SK-N-SH (cell line): ENCODE measurements at regions not wholly inside any gene's neighbourhood (a gene's known extent, or its start where the extent isn't known, plus 50 kb on each side); places are given as distances from the start of the nearest gene placed in this dataset.

Experiments used
- FOSL2 ChIP-seq: IDR thresholded peaks from 2 replicates; pipeline ENCODE4 v1.4.0; 2012; ENCODE audit warnings: low read depth, mild to moderate bottlenecking, moderate library complexity, borderline replicate concordance
- GABPA ChIP-seq: IDR thresholded peaks from 2 replicates; pipeline ENCODE4 v1.4.0; 2012; ENCODE audit warnings: low read depth, mild to moderate bottlenecking
- MAX ChIP-seq: IDR thresholded peaks from 2 replicates; pipeline ENCODE4 v1.4.0; 2012; ENCODE audit warnings: low read depth
- POLR2AphosphoS5 ChIP-seq: IDR thresholded peaks from 2 replicates; pipeline ENCODE4 v1.6.1; 2012; ENCODE audit warnings: low read depth, low read length
- SMC3 ChIP-seq: IDR thresholded peaks from 2 replicates; pipeline ENCODE4 v1.6.1; 2012; ENCODE audit warnings: low read depth, low read length, improper control_type of control experiment
- TF ChIP-seq, protein P1 (sequence below): fragments of 200-600 bp; sonication (generic); IDR thresholded peaks from 2 replicates; pipeline ENCODE4 v1.6.1; 2017; ENCODE audit warnings: antibody characterized with exemption, mild to moderate bottlenecking, moderate library complexity

DNA sequence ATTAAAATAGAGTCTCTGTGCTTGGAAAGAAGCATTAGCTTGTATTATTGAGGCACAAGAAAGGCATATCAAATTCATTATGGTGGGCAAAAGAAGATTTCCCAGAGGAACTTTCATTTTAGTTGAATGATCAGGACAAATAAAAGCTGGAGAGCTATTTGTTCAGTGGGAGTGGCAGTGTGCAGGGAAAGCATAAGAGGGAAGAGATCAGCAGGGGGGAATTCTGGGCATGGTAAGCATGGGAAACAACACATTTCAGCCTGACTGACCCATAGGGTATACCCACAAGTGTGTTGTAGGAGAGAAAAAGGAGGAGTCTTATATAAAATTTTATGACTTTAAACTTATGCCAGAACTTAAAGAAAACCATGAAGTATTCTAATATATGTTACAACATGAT lies 167.7 kb upstream of the RASA1 start:
- TF ChIP-seq MAX (no peak), GABPA (no peak), POLR2AphosphoS5 (no peak), SMC3 (no peak), FOSL2 (no peak)
- TF ChIP-seq, protein P1, sequence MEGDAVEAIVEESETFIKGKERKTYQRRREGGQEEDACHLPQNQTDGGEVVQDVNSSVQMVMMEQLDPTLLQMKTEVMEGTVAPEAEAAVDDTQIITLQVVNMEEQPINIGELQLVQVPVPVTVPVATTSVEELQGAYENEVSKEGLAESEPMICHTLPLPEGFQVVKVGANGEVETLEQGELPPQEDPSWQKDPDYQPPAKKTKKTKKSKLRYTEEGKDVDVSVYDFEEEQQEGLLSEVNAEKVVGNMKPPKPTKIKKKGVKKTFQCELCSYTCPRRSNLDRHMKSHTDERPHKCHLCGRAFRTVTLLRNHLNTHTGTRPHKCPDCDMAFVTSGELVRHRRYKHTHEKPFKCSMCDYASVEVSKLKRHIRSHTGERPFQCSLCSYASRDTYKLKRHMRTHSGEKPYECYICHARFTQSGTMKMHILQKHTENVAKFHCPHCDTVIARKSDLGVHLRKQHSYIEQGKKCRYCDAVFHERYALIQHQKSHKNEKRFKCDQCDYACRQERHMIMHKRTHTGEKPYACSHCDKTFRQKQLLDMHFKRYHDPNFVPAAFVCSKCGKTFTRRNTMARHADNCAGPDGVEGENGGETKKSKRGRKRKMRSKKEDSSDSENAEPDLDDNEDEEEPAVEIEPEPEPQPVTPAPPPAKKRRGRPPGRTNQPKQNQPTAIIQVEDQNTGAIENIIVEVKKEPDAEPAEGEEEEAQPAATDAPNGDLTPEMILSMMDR = no peak
